Limb (tissue), 2 donors: ENCODE measurements at regions not wholly inside any gene's neighbourhood (a gene's known extent, or its start where the extent isn't known, plus 50 kb on each side); places are given as distances from the start of the nearest gene placed in this dataset.

Source experiments
- DNase-seq, 2 donors: peaks; one replicate each; pipeline ENCODE4 v3.0.0-alpha.2; 2016; ENCODE audit errors: extremely low spot score in 2 of 2

DNA sequence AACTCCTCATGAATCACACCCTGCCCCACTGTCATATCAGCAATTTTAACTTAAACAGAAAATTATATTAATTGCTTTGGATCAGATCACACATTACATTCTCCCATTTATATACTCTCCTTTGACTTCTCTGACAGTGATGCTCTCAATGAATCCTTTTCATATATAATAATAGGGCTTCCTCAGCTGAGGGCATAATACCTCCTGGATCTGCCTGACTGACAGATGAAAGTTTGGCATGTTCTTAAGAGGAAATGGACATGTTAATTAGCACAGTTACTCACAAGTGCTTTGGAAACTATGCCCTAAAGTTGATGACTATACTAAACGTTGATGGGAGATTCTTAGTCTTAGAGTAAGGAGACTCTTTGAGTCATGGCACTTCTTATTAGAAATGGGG, 478.2 kb upstream of the LRRN3 start:
- DNase-seq: no peak
